ENCODE measurements at regions not wholly inside any gene's neighbourhood (a gene's known extent, or its start where the extent isn't known, plus 50 kb on each side); places are given as distances from the start of the nearest gene placed in this dataset.

- H3K4me3 ChIP-seq (ENCODE audit: low read depth, low read length): no peak overlapping the region
- H2BK5ac ChIP-seq (ENCODE audit: low read depth, low read length, poor library complexity): no peak overlapping the region
- H3K14ac ChIP-seq (ENCODE audit: low read length): no peak overlapping the region
- H4K8ac ChIP-seq (ENCODE audit: low read depth, low read length): no peak overlapping the region
- H4K91ac ChIP-seq (ENCODE audit: low read depth, low read length): no peak overlapping the region
- no peak overlapping the region for H2AFZ ChIP-seq (ENCODE audit: insufficient read depth, low read length, poor library complexity)
- WGBS (ENCODE audit: extremely low coverage, insufficient coverage, insufficient read length): no CpG with 5 or more reads among the region's 4 CpGs
- no peak overlapping the region for H3K9ac ChIP-seq (ENCODE audit: low read length)
- DNase-seq: peak in 1 of 2 donors; percentile 20
- no peak overlapping the region for H3K4ac ChIP-seq (ENCODE audit: low read depth, low read length)
- no peak overlapping the region for H3K27ac ChIP-seq (ENCODE audit: low read depth, low read length)
- H2BK120ac ChIP-seq (ENCODE audit: insufficient read depth, low read length, poor library complexity): no peak overlapping the region
- H3K4me1 ChIP-seq (ENCODE audit: control insufficient read depth in 1 of 2, insufficient read depth in 2 of 2, low read length in 2 of 2): no peaks in the 10 kb centered on the region
- no peak overlapping the region for H4K12ac ChIP-seq (ENCODE audit: low read depth, low read length)
- H3K79me1 ChIP-seq (ENCODE audit: low read length): no peaks in the 10 kb centered on the region
- H2AK5ac ChIP-seq (ENCODE audit: low read length): no peak overlapping the region
- H3K79me2 ChIP-seq (ENCODE audit: control insufficient read depth, insufficient read depth, low read length, poor library complexity): no peaks in the 10 kb centered on the region
- H3K9me3 ChIP-seq (ENCODE audit: insufficient read depth, low read depth, low read length): no peaks in the 10 kb centered on the region
- H2BK12ac ChIP-seq (ENCODE audit: low read length): no peak overlapping the region
- H3K23ac ChIP-seq (ENCODE audit: low read length): no peak overlapping the region
- no peak overlapping the region for H3K18ac ChIP-seq (ENCODE audit: low read length)
- H3K4me2 ChIP-seq (ENCODE audit: low read length): no peak overlapping the region
- no peaks in the 10 kb centered on the region for H3K27me3 ChIP-seq (ENCODE audit: insufficient read depth, low read length)
- no peaks in the 10 kb centered on the region for H3K36me3 ChIP-seq (ENCODE audit: control insufficient read depth in 1 of 2, insufficient read depth in 2 of 2, low read length in 2 of 2)
Measured at GRCh38 chr5:167671176-167671575, 620.3 kb upstream of the WWC1 start.

GRCh38 chr5:167673942-167674341, 617.5 kb upstream of the WWC1 start:
- WGBS (ENCODE audit: extremely low coverage, insufficient coverage, insufficient read length): no CpG with 5 or more reads among the region's 2 CpGs
- Histone ChIP-seq H2AFZ (ENCODE audit: insufficient read depth, low read length, poor library complexity) (no peak overlapping the region), H3K14ac (ENCODE audit: low read length) (no peak overlapping the region), H3K4me1 (ENCODE audit: control insufficient read depth in 1 of 2, insufficient read depth in 2 of 2, low read length in 2 of 2) (no peaks in the 10 kb centered on the region), H3K9me3 (ENCODE audit: insufficient read depth, low read depth, low read length) (peaks cover 2% of the 10 kb centered on the region), H3K79me2 (ENCODE audit: control insufficient read depth, insufficient read depth, low read length, poor library complexity) (no peaks in the 10 kb centered on the region), H3K9ac (ENCODE audit: low read length) (no peak overlapping the region), H2BK120ac (ENCODE audit: insufficient read depth, low read length, poor library complexity) (no peak overlapping the region), H2BK12ac (ENCODE audit: low read length) (no peak overlapping the region), H3K27me3 (ENCODE audit: insufficient read depth, low read length) (no peaks in the 10 kb centered on the region), H4K8ac (ENCODE audit: low read depth, low read length) (no peak overlapping the region), H3K27ac (ENCODE audit: low read depth, low read length) (no peak overlapping the region), H4K12ac (ENCODE audit: low read depth, low read length) (no peak overlapping the region), H3K79me1 (ENCODE audit: low read length) (no peaks in the 10 kb centered on the region), H3K4me2 (ENCODE audit: low read length) (no peak overlapping the region), H3K23ac (ENCODE audit: low read length) (no peak overlapping the region), H3K18ac (ENCODE audit: low read length) (no peak overlapping the region), H3K4me3 (ENCODE audit: low read depth, low read length) (no peak overlapping the region), H3K4ac (ENCODE audit: low read depth, low read length) (no peak overlapping the region), H3K36me3 (ENCODE audit: control insufficient read depth in 1 of 2, insufficient read depth in 2 of 2, low read length in 2 of 2) (no peaks in the 10 kb centered on the region), H2BK5ac (ENCODE audit: low read depth, low read length, poor library complexity) (no peak overlapping the region), H2AK5ac (ENCODE audit: low read length) (no peak overlapping the region), H4K91ac (ENCODE audit: low read depth, low read length) (no peak overlapping the region)
- no peak for DNase-seq

- H3K4ac ChIP-seq (ENCODE audit: low read depth, low read length): no peak overlapping the region
- no peak overlapping the region for H3K9ac ChIP-seq (ENCODE audit: low read length)
- no peak overlapping the region for H3K27ac ChIP-seq (ENCODE audit: low read depth, low read length)
- no peaks in the 10 kb centered on the region for H3K4me1 ChIP-seq (ENCODE audit: control insufficient read depth in 1 of 2, insufficient read depth in 2 of 2, low read length in 2 of 2)
- no peak overlapping the region for H4K8ac ChIP-seq (ENCODE audit: low read depth, low read length)
- no peak overlapping the region for H3K23ac ChIP-seq (ENCODE audit: low read length)
- no peak overlapping the region for H3K4me3 ChIP-seq (ENCODE audit: low read depth, low read length)
- no peak overlapping the region for H2BK12ac ChIP-seq (ENCODE audit: low read length)
- no peak overlapping the region for H4K12ac ChIP-seq (ENCODE audit: low read depth, low read length)
- H3K18ac ChIP-seq (ENCODE audit: low read length): no peak overlapping the region
- peak in 1 of 2 donors; percentile 31 for DNase-seq
- H3K79me2 ChIP-seq (ENCODE audit: control insufficient read depth, insufficient read depth, low read length, poor library complexity): no peaks in the 10 kb centered on the region
- no peaks in the 10 kb centered on the region for H3K79me1 ChIP-seq (ENCODE audit: low read length)
- H2AK5ac ChIP-seq (ENCODE audit: low read length): no peak overlapping the region
- no peak overlapping the region for H3K4me2 ChIP-seq (ENCODE audit: low read length)
- H3K27me3 ChIP-seq (ENCODE audit: insufficient read depth, low read length): no peaks in the 10 kb centered on the region
- H3K36me3 ChIP-seq (ENCODE audit: control insufficient read depth in 1 of 2, insufficient read depth in 2 of 2, low read length in 2 of 2): no peaks in the 10 kb centered on the region
- peaks cover 2% of the 10 kb centered on the region for H3K9me3 ChIP-seq (ENCODE audit: insufficient read depth, low read depth, low read length)
- WGBS (ENCODE audit: extremely low coverage, insufficient coverage, insufficient read length): no CpG with 5 or more reads among the region's 3 CpGs
- H2BK120ac ChIP-seq (ENCODE audit: insufficient read depth, low read length, poor library complexity): no peak overlapping the region
- no peak overlapping the region for H2AFZ ChIP-seq (ENCODE audit: insufficient read depth, low read length, poor library complexity)
- H4K91ac ChIP-seq (ENCODE audit: low read depth, low read length): no peak overlapping the region
- H2BK5ac ChIP-seq (ENCODE audit: low read depth, low read length, poor library complexity): no peak overlapping the region
- H3K14ac ChIP-seq (ENCODE audit: low read length): no peak overlapping the region
Measured at GRCh38 chr5:167678481-167678880, 613.0 kb upstream of the WWC1 start.

GRCh38 chr5:167684251-167684650, 607.2 kb upstream of the WWC1 start:
- WGBS (ENCODE audit: extremely low coverage, insufficient coverage, insufficient read length): no CpG with 5 or more reads among the region's 3 CpGs
- no peak overlapping the region for H2BK5ac ChIP-seq (ENCODE audit: low read depth, low read length, poor library complexity)

More at GRCh38 chr5:167684251-167684650, 607.2 kb upstream of the WWC1 start:
- no peak overlapping the region for H2AFZ ChIP-seq (ENCODE audit: insufficient read depth, low read length, poor library complexity)
- H3K4ac ChIP-seq (ENCODE audit: low read depth, low read length): no peak overlapping the region
- H3K9me3 ChIP-seq (ENCODE audit: insufficient read depth, low read depth, low read length): no peaks in the 10 kb centered on the region
- H2BK120ac ChIP-seq (ENCODE audit: insufficient read depth, low read length, poor library complexity): no peak overlapping the region
- H3K4me2 ChIP-seq (ENCODE audit: low read length): no peak overlapping the region
- H4K12ac ChIP-seq (ENCODE audit: low read depth, low read length): no peak overlapping the region
- no peak overlapping the region for H3K18ac ChIP-seq (ENCODE audit: low read length)
- no peak overlapping the region for H3K4me3 ChIP-seq (ENCODE audit: low read depth, low read length)
- no peak overlapping the region for H3K23ac ChIP-seq (ENCODE audit: low read length)
- H3K27me3 ChIP-seq (ENCODE audit: insufficient read depth, low read length): no peaks in the 10 kb centered on the region
- H3K14ac ChIP-seq (ENCODE audit: low read length): no peak overlapping the region
- H3K4me1 ChIP-seq (ENCODE audit: control insufficient read depth in 1 of 2, insufficient read depth in 2 of 2, low read length in 2 of 2): no peaks in the 10 kb centered on the region
- H4K8ac ChIP-seq (ENCODE audit: low read depth, low read length): no peak overlapping the region
- no peaks in the 10 kb centered on the region for H3K36me3 ChIP-seq (ENCODE audit: control insufficient read depth in 1 of 2, insufficient read depth in 2 of 2, low read length in 2 of 2)
- no peaks in the 10 kb centered on the region for H3K79me2 ChIP-seq (ENCODE audit: control insufficient read depth, insufficient read depth, low read length, poor library complexity)
- no peaks in the 10 kb centered on the region for H3K79me1 ChIP-seq (ENCODE audit: low read length)
- H3K9ac ChIP-seq (ENCODE audit: low read length): no peak overlapping the region
- no peak overlapping the region for H3K27ac ChIP-seq (ENCODE audit: low read depth, low read length)
- DNase-seq: no peak
- H4K91ac ChIP-seq (ENCODE audit: low read depth, low read length): no peak overlapping the region
- H2BK12ac ChIP-seq (ENCODE audit: low read length): no peak overlapping the region
- H2AK5ac ChIP-seq (ENCODE audit: low read length): no peak overlapping the region

All from trophoblast cell (in vitro differentiated cells and primary cell).